HG03354 (cell line): ENCODE measurements at regions not wholly inside any gene's neighbourhood (a gene's known extent, or its start where the extent isn't known, plus 50 kb on each side); places are given as distances from the start of the nearest gene placed in this dataset.
"Not testable (repeated sequence)": the region's sequence is repeated elsewhere in the genome, so short reads cannot be mapped to it uniquely, and the experiment has no call there.

Experiments used
- ATAC-seq: cut with Tn5 transposase; IDR thresholded peaks from one replicate; pipeline ENCODE4 v1.9.1; 2021; ENCODE audit warnings: mild to moderate bottlenecking; ENCODE audit not compliant: unreplicated experiment, poor library complexity, severe bottlenecking

DNA sequence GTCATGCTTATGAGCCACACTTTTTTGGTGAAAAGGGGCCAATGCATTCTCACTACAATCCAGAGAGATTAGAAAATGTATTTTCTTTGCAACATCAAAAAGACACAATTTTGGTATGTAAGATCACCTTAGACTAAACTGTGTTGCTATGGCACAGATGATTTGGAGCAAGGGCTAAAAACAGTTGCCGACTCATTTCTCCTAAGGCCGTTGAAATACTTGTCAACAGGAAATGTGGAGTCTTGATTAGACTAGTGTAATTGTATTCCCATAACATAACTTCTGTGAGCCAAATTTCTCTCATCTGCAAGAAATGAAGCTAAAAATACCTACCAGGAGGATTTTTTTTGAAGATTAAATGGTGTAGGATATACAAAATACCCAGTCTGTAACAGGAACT, 2547.7 kb downstream of the ARAP2 start:
- no peak for ATAC-seq

DNA sequence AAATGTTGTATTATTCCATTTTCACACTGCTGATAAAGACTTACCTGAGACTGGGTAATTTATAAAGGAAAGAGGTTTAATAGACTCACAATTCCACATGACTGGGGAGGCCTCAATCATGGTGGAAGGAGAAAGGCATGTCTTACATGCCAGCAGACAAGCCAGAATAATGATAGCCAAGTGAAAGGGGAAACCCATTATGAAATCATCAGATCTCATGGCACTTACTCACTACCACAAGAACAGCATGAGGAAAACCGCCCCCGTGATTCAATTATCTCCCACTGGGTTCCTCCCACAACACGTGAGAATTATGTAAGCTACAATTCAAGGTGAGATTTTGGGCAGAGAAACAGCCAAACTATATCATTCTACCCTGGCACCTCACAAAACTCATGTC, 2535.1 kb downstream of the ARAP2 start:
- ATAC-seq, result no peak

DNA sequence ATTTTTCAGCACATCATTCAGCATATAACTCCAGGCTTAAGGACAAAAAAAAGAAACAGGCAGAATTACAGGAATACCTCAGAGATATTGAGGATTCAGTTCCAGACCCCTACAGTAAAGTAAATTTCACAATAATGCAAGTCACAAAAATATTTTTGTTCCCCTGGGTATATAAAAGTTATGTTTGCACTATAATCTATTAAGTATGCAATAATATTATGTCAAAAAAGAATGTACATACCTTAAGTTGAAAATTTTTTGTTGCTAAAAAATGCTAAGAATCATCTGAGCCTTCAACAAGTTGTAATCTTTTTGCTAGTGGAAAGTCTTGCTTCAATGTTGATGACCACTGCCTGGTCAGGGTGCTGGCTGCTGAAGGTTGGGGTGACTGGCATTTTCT, 2532.5 kb downstream of the ARAP2 start:
- no peak for ATAC-seq

DNA sequence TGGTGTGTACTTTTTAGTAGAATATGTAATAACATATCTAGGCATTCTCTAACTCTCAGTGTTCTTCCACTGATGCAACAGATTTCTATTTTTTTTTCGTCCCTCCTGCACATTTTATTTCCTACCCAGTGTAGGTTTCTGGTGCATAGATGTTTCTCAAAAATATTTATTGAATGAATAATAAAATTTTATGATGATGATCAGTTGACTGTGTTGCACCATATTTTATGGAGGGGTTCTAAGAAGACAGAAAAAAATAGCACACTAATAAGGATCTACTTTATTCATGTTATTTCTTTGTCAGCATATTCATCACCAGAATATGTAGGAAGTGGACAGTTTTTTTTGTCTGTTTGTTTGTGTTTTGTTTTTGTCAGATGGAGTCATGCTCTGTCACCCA, 2529.3 kb downstream of the ARAP2 start:
- ATAC-seq, result no peak

GRCh38 chr4:33715841-33716395, 2528.4 kb downstream of the ARAP2 start:
- ATAC-seq, result no peak

DNA sequence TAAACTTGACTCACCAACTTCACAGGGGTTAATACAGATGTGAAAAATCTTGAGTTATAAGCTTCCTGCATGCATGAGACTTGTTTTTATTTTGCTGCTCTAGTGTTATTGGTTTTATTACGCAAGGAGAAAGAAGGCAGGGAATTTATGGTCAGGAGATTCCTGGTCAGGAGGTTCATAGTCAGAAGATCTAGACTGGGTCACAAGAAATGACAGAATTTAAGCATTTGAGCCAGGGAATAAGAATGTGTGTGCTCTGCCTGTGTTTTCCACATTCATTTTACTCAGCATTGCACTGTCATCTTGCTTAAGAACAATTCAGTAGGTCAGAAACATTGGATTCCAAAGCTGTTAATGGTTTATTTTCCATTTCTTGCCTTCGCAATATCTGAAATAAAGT, 2522.1 kb downstream of the ARAP2 start:
- no peak for ATAC-seq

DNA sequence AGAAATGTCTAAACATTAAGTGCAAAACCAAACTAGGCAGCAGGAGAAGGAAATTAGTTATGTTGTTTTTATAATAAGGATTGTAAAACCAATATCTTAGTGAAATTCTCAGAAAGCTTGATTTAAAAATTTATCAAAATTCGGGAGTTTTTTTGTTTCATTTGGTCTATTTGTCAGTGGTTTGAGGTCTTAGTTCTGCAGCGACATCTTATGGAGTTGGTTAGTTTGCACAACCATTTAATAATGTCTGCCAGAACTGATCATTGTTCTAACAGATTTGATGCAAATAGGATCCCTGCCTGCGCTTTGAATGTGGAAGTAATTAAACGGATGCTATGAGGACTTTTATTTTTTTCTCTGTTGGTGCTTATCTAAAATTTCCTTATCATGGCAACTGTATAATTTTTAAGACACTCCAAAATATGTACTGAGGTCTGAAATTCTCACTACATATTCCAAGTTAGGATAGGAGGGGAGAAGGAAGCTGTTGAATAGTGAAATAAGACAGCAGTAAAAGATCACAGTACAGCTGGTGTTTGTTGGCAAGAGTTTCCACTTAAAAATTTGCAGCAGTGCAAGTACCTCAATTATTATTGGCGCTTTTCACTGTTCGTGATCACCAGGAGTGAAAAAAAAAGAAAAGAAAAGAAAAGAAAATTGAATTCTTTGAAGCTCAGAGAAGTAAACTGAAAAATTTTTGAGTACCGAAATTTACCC, 2521.4 kb downstream of the ARAP2 start:
- ATAC-seq, result no peak

DNA sequence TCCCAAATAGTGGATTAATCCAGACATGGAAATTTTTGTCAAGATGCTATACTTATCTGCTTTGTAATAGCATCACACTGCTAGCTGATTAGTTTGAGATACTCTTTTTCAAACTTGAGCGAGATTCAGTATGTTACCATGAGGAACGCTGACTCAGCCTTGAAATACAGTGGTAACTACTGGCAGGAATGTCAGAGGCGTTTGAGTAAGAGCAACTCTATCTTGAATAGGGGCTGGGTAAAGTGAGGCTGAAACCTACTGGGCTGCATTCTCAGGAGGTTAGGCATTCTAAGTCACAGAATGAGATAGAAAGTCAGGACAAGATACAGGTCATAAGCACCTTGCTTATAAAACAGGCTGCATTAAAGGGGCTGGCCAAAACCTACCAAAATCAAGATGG, 2519.6 kb downstream of the ARAP2 start:
- ATAC-seq, result no peak

DNA sequence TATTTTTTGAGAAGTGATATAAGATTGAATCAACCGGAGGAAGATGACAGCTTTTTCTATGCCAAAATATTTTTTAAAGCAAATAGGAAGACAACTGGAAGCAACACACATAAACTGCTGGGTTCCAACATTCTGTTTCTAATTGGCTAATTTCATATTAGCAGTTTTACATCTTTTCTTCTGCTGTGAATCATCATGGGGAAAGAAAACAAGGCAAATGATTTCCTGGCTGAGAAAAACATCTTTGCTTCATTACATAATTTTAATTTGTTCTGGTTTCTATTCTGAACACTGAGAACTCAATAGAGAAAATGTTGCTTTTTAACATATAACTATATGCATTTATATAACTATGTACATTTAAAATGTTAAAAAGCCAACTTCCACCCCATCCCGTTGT, 2518.5 kb downstream of the ARAP2 start:
- no peak for ATAC-seq

- no peak for ATAC-seq
Measured at GRCh38 chr4:33737726-33738125, 2506.6 kb downstream of the ARAP2 start.

GRCh38 chr4:33739884-33740632, 2504.3 kb downstream of the ARAP2 start:
- no peak for ATAC-seq

DNA sequence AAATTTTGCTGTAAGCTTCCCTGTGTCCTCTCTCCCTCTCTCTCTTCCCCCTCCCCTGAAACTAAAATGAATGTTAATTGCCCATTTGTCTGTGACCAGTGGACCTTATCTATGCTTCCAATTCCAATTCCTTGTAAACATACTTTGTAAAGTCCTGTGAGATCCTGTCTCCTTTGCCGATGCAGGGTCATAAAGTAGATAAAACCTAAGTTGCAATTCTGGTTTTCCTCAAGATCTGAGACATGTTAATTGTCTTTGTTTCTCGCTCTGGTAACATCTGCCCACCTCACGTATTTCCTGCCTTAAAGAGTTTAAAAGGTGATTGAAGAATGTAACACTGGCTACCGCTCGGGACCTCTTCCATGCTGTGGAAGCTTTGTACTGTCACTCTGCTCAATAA, 2503.4 kb downstream of the ARAP2 start:
- not testable (repeated sequence) for ATAC-seq

- ATAC-seq, result no peak
Measured at GRCh38 chr4:33746979-33747378, 2497.3 kb downstream of the ARAP2 start.

DNA sequence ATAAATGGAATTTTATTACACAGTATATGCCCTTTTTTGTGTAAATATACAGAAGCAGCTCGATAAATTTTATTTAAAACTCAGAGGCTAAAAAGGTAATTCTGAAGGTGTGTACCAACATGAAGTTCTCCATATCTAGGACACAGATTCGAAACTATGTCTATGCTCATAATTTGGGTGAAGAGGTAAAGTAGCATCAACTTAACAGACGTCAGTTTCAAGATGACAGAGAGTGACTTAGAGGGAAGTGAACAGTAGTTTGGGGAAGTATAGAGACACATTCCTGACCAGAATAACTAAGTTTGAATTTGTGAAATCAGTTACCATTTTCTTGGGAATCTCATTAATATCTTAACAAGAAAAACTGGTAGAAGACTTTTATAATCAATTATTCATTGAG, 2493.3 kb downstream of the ARAP2 start:
- no peak for ATAC-seq

DNA sequence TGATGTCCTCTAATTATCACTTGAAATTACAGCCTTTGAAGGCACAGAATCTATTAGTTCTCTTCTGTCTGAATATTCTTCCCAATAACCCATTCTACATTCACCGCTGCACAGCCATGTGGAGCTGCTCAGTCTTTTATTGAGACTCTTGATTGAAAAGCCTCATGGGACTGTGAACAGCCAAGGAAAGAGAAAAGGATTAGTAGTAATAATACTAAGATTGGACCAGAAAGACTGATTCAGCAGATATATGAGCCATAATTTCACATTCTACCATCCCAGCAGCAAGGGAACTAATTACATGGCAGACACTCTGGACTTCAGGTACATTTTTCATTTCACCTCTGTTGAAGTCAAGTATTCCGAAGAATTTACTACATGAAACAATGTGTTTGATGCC, 2471.7 kb downstream of the ARAP2 start:
- ATAC-seq, result no peak

- no peak for ATAC-seq
Measured at GRCh38 chr4:33780952-33781791, 2463.1 kb downstream of the ARAP2 start.

DNA sequence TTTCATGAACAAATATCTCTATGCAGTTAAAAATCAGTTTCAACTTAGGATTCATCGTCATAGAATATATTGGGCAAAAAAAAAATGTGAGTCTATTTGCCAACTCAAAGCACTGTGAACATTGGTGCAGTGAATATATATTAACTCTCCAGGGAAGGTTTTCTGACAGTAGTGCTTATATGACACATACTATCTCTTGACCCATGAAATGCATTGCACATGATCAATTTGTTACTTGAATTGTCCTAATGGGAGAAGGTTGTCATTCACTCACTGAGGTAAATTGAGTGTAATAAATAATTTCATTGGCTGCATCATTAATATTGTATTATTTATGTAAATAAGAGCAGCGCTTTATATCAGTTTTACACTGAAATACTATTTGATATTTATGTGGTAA, 2458.5 kb downstream of the ARAP2 start:
- no peak for ATAC-seq

GRCh38 chr4:33802578-33802977, 2441.7 kb downstream of the ARAP2 start:
- no peak for ATAC-seq

DNA sequence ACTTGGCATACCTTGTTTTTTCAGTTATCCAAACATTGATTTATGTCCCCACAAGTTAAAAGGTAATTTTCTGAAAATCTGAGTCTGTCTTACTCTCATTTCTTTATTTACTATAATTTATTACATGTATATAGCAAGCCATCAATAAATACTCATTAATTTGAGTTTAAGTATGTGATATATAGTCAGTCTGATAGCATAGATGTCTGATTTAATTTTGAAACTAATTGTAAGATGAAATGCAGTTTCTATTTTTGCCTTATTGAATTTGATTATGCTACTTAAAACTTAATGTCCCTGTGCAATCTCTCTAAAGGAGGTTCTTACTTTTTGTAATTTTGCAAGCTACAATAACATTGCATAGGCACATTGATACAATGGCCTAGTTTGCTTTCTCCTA, 2418.6 kb downstream of the ARAP2 start:
- no peak for ATAC-seq

DNA sequence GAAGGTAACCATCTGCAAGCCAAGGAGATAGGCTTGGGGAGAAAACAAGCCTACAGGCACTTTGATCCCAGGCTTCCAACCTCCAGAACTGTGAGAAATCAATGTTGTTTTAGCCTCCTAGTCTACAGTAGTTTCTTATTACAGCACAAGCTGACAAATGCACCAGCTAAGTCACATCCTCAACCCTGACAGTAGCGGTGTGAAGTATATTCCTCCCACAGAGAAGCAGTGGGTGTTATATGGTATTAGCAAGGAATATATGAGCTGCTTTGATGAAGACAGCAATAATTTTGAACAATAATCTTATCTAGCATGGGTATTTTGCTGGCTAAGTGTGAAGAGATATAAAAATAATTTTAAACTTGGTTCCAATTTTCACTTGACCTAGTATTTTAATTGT, 2415.0 kb downstream of the ARAP2 start:
- ATAC-seq, result not testable (repeated sequence)
